IMR-90 (cell line): ENCODE measurements at regions not wholly inside any gene's neighbourhood (a gene's known extent, or its start where the extent isn't known, plus 50 kb on each side); places are given as distances from the start of the nearest gene placed in this dataset.

ENCODE experiments used
- ATAC-seq: fragments of 200-7000 bp; cut with Tn5 transposase; 2 replicates; pipeline ENCODE4 v1.9.1; 2020; ENCODE audit warnings: low read depth, mild to moderate bottlenecking, moderate library complexity
- BruUV-seq: library from RNA; stranded (reverse); fragments of 400-500 nt; replicated peaks from 2 replicates; lab custom pipeline; 2021; lab: Mats Ljungman, UMichigan
- CTCF ChIA-PET: fragments of 300-600 bp; formaldehyde crosslinking; extraction: SDS; loops from one replicate; lab custom pipeline; 2021; ENCODE audit warnings: antibody characterized with exemption; lab: Yijun Ruan, JAX
- POLR2A ChIA-PET: fragments of 300-600 bp; sonication (Branson Sonifier 250); formaldehyde crosslinking; loops from one replicate; lab custom pipeline; 2022; ENCODE audit warnings: antibody characterized with exemption; ENCODE audit not compliant: unreplicated experiment; lab: Charles Lee
- DNase-seq: peaks from one replicate; pipeline ENCODE4 v3.0.0; 2013
- H2AFZ ChIP-seq: replicated peaks from 2 replicates; pipeline ENCODE3; 2013; ENCODE audit warnings: low read length, mild to moderate bottlenecking; ENCODE audit not compliant: poor library complexity
- H2AK5ac ChIP-seq: 2 replicates; pipeline ENCODE4 v1.6.1; 2013; ENCODE audit warnings: low read depth, low read length, inconsistent platforms
- H2AK9ac ChIP-seq: replicated peaks from 2 replicates; pipeline ENCODE3; 2013; ENCODE audit warnings: mild to moderate bottlenecking, low read depth, low read length, moderate library complexity; ENCODE audit not compliant: poor library complexity
- H2BK120ac ChIP-seq: 2 replicates; pipeline ENCODE4 v1.6.1; 2013; ENCODE audit warnings: low read depth, low read length, inconsistent platforms
- H2BK15ac ChIP-seq: 3 replicates; pipeline ENCODE4 v1.6.1; 2013; ENCODE audit warnings: low read depth, low read length, inconsistent platforms
- H2BK20ac ChIP-seq: 2 replicates; pipeline ENCODE4 v1.6.1; 2013; ENCODE audit warnings: low read depth, mild to moderate bottlenecking, inconsistent platforms, low read length, moderate library complexity
- H2BK5ac ChIP-seq: 2 replicates; pipeline ENCODE4 v1.6.1; 2013; ENCODE audit warnings: mild to moderate bottlenecking, low read depth, low read length, inconsistent platforms; ENCODE audit not compliant: poor library complexity, severe bottlenecking
- H3K14ac ChIP-seq: replicated peaks from 2 replicates; pipeline ENCODE4 v1.6.1; 2013; ENCODE audit warnings: low read depth, low read length, inconsistent platforms
- H3K18ac ChIP-seq: 2 replicates; pipeline ENCODE4 v1.6.1; 2013; ENCODE audit warnings: low read depth, low read length, control low read depth
- H3K23ac ChIP-seq: 2 replicates; pipeline ENCODE4 v1.6.1; 2013; ENCODE audit warnings: low read depth, low read length, inconsistent platforms
- H3K27ac ChIP-seq: 2 replicates; pipeline ENCODE4 v1.5.1; 2013; ENCODE audit warnings: mild to moderate bottlenecking, control low read depth, low read length; ENCODE audit not compliant: insufficient read depth
- H3K27me3 ChIP-seq: 2 replicates; pipeline ENCODE4 v1.6.1; 2013; ENCODE audit warnings: low read length; ENCODE audit not compliant: control insufficient read depth, insufficient read depth
- H3K36me3 ChIP-seq: 2 replicates; pipeline ENCODE4 v1.6.1; 2013; ENCODE audit warnings: low read length, mixed read lengths; ENCODE audit not compliant: control insufficient read depth, insufficient read depth
- H3K4ac ChIP-seq: 2 replicates; pipeline ENCODE4 v1.6.1; 2013; ENCODE audit warnings: low read depth, low read length, inconsistent platforms
- H3K4me1 ChIP-seq: 2 replicates; pipeline ENCODE4 v1.6.1; 2013; ENCODE audit warnings: low read length, mixed read lengths; ENCODE audit not compliant: control insufficient read depth, insufficient read depth
- H3K4me2 ChIP-seq: 2 replicates; pipeline ENCODE4 v1.6.1; 2013; ENCODE audit warnings: low read depth, mild to moderate bottlenecking, control low read depth, low read length, moderate library complexity
- H3K4me3 ChIP-seq: 2 replicates; pipeline ENCODE4 v1.5.1; 2013; ENCODE audit warnings: low read depth, mild to moderate bottlenecking, control low read depth, low read length, moderate library complexity; ENCODE audit not compliant: insufficient read depth
- H3K56ac ChIP-seq: 2 replicates; pipeline ENCODE4 v1.6.1; 2013; ENCODE audit warnings: low read length, inconsistent platforms; ENCODE audit not compliant: insufficient read depth; ENCODE audit errors: extremely low read depth
- H3K79me1 ChIP-seq, 2 experiments: 2 replicates each; pipeline ENCODE4 v1.6.1; 2013; ENCODE audit warnings: low read length in 2 of 2, inconsistent platforms in 1 of 2, low read depth in 1 of 2
- H3K9ac ChIP-seq: 2 replicates; pipeline ENCODE4 v1.6.1; 2013; ENCODE audit warnings: low read depth, low read length, control low read depth
- H3K9me1 ChIP-seq: 2 replicates; pipeline ENCODE4 v1.6.1; 2013; ENCODE audit warnings: low read length, inconsistent platforms; ENCODE audit not compliant: insufficient read depth
- H3K9me3 ChIP-seq: 2 replicates; pipeline ENCODE4 v1.6.1; 2013; ENCODE audit warnings: low read length; ENCODE audit not compliant: control insufficient read depth, insufficient read depth
- H4K20me1 ChIP-seq: 2 replicates; pipeline ENCODE4 v1.6.1; 2013; ENCODE audit warnings: low read length, inconsistent platforms; ENCODE audit not compliant: insufficient read depth
- H4K5ac ChIP-seq: 2 replicates; pipeline ENCODE4 v1.6.1; 2013; ENCODE audit warnings: mild to moderate bottlenecking, low read depth, low read length, control low read depth
- H4K8ac ChIP-seq, 2 experiments: 2 replicates each; pipeline ENCODE4 v1.6.1; 2013; ENCODE audit warnings: low read depth in 2 of 2, low read length in 2 of 2, control low read depth in 1 of 2, inconsistent platforms in 1 of 2
- H4K91ac ChIP-seq: 2 replicates; pipeline ENCODE4 v1.6.1; 2013; ENCODE audit warnings: low read depth, low read length, inconsistent platforms; ENCODE audit not compliant: insufficient read depth
- CEBPB ChIP-seq: IDR thresholded peaks from 2 replicates; pipeline ENCODE4 v1.6.1; 2012; ENCODE audit warnings: low read depth, low read length, improper control_type of control experiment
- CHD1 ChIP-seq: IDR thresholded peaks from 2 replicates; pipeline ENCODE4 v1.6.1; 2012; ENCODE audit warnings: low read depth, low read length, improper control_type of control experiment
- FOS ChIP-seq: fragments of 150-350 bp; IDR thresholded peaks from 2 replicates; pipeline ENCODE4 v1.6.1; 2016; ENCODE audit warnings: low read depth, low read length
- MAFK ChIP-seq: IDR thresholded peaks from 2 replicates; pipeline ENCODE4 v1.6.1; 2012; ENCODE audit warnings: low read depth, low read length, improper control_type of control experiment
- MXI1 ChIP-seq: IDR thresholded peaks from 2 replicates; pipeline ENCODE4 v1.6.1; 2012; ENCODE audit warnings: low read depth, mild to moderate bottlenecking, low read length, moderate library complexity, borderline replicate concordance
- NFE2L2 ChIP-seq: fragments of 150-350 bp; IDR thresholded peaks from 2 replicates; pipeline ENCODE4 v1.6.1; 2016; ENCODE audit warnings: low read depth, mild to moderate bottlenecking, low read length
- POLR2A ChIP-seq: IDR thresholded peaks from 2 replicates; pipeline ENCODE4 v1.6.1; 2012; ENCODE audit warnings: mild to moderate bottlenecking, low read depth, low read length
- RAD21 ChIP-seq: IDR thresholded peaks from 2 replicates; pipeline ENCODE4 v1.6.1; 2012; ENCODE audit warnings: low read length, improper control_type of control experiment
- RCOR1 ChIP-seq: IDR thresholded peaks from 2 replicates; pipeline ENCODE4 v1.6.1; 2012; ENCODE audit warnings: mild to moderate bottlenecking, low read length, improper control_type of control experiment; ENCODE audit not compliant: insufficient replicate concordance
- RFX5 ChIP-seq: IDR thresholded peaks from 2 replicates; pipeline ENCODE4 v1.8.0; 2012; ENCODE audit warnings: low read depth, mild to moderate bottlenecking, low read length, moderate library complexity
- SMC3 ChIP-seq: fragments of 150-350 bp; IDR thresholded peaks from 2 replicates; pipeline ENCODE4 v1.6.1; 2016; ENCODE audit warnings: low read depth, mild to moderate bottlenecking, antibody characterized with exemption, low read length, moderate library complexity
- WGBS, 2 experiments: methylation state at CpG; one replicate each; pipeline versions ENCODE4 v1.1.5 to v1.1.7; 2013; ENCODE audit warnings: missing lambda C conversion rate in 2 of 2; ENCODE audit not compliant: insufficient read length in 1 of 2; ENCODE audit errors: extremely low coverage in 2 of 2; 5-methylcytosine and 5-hydroxymethylcytosine counted together
- dilution Hi-C: fragments of 300-500 bp; cut with HindIII; formaldehyde crosslinking; loops from one replicate; pipeline ENCODE4 v1.14.3; 2018; ENCODE audit warnings: low sequenced_read_pairs; ENCODE audit not compliant: unreplicated experiment
- in situ Hi-C: fragments of 300-500 bp; cut with MboI; formaldehyde crosslinking; loops from 3 replicates; pipeline ENCODE4 v1.14.3; 2019; ENCODE audit warnings: low sequenced_read_pairs, inconsistent platforms, mixed read lengths
- intact Hi-C: fragments of 100-400 bp; cut with micrococcal nuclease; formaldehyde crosslinking; loops from 2 replicates; pipeline ENCODE4 v1.10.0; 2022
- TF ChIP-seq, protein P1 (sequence below): conservative IDR thresholded peaks from 2 replicates; pipeline ENCODE4 v1.5.1; 2012; ENCODE audit warnings: mild to moderate bottlenecking, low read depth, low read length, improper control_type of control experiment
- TF ChIP-seq, protein P2 (sequence below): fragments of 150-350 bp; IDR thresholded peaks from 2 replicates; pipeline ENCODE4 v1.6.1; 2016; ENCODE audit warnings: low read depth, mild to moderate bottlenecking, low read length, moderate library complexity, borderline replicate concordance
- TF ChIP-seq, protein P3 (sequence below): fragments of 150-350 bp; IDR thresholded peaks from 2 replicates; pipeline ENCODE4 v1.6.1; 2017; ENCODE audit warnings: mild to moderate bottlenecking, antibody characterized with exemption, low read length, low read depth

DNA sequence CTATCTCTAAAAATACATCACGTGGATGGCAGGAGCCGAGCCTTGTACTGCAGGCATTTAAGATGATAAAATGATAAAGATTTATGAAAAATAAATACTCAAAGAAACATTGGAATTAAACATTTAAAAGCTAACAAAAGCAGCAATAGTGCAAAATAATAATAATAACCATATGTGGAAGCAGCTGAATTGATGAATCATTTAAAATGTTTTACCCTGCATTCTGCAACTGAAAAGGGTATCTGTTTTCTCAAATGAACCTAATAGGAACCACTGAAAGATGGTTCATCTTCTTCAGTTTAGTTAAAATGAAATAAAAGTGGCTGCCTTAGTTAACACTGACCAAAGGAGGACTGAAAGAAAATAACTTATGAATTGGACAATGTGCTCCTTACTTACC, 436.1 kb downstream of the TUSC7 start:
- Histone ChIP-seq H2BK120ac (no peak overlapping the region), H3K4me1 (peaks cover 2% of the 10 kb centered on the region; the same call in 1 of the 2 replicates), H3K4me3 (no peak overlapping the region), H3K27ac (no peak overlapping the region), H4K91ac (no peak overlapping the region), H3K18ac (no peak overlapping the region), H3K14ac (no peak overlapping the region), H2AK9ac (no peak overlapping the region), H3K9ac (no peak overlapping the region), H4K8ac (no peak overlapping the region), H2AFZ (no peak overlapping the region), H3K56ac (no peak overlapping the region), H4K5ac (no peak overlapping the region), H3K4me2 (no peak overlapping the region), H2AK5ac (no peak overlapping the region), H2BK20ac (no peak overlapping the region), H2BK15ac (no peak overlapping the region), H3K27me3 (no peaks in the 10 kb centered on the region), H3K9me3 (no peaks in the 10 kb centered on the region), H3K4ac (no peak overlapping the region), H3K9me1 (no peaks in the 10 kb centered on the region), H3K36me3 (no peaks in the 10 kb centered on the region), H3K79me1 (no peaks in the 10 kb centered on the region), H3K23ac (no peak overlapping the region), H2BK5ac (no peak overlapping the region), H4K20me1 (no peaks in the 10 kb centered on the region)
- ChIA-PET CTCF (no interaction called here), POLR2A (no interaction called here)
- DNase-seq (no peak), ATAC-seq (no peak)
- no CpG with 5 or more reads among the region's 2 CpGs for WGBS, 2 experiments
- BruUV-seq: no TSS peak
- in situ Hi-C loops: no loop called here
- dilution Hi-C loops: no loop called here
- TF ChIP-seq, protein P1, sequence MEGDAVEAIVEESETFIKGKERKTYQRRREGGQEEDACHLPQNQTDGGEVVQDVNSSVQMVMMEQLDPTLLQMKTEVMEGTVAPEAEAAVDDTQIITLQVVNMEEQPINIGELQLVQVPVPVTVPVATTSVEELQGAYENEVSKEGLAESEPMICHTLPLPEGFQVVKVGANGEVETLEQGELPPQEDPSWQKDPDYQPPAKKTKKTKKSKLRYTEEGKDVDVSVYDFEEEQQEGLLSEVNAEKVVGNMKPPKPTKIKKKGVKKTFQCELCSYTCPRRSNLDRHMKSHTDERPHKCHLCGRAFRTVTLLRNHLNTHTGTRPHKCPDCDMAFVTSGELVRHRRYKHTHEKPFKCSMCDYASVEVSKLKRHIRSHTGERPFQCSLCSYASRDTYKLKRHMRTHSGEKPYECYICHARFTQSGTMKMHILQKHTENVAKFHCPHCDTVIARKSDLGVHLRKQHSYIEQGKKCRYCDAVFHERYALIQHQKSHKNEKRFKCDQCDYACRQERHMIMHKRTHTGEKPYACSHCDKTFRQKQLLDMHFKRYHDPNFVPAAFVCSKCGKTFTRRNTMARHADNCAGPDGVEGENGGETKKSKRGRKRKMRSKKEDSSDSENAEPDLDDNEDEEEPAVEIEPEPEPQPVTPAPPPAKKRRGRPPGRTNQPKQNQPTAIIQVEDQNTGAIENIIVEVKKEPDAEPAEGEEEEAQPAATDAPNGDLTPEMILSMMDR: no peak
- TF ChIP-seq POLR2A (no peak), MXI1 (no peak), RCOR1 (no peak), RAD21 (no peak), FOS (no peak), CHD1 (no peak), SMC3 (no peak), NFE2L2 (no peak), MAFK (no peak), CEBPB (no peak), RFX5 (no peak)
- TF ChIP-seq, protein P2, sequence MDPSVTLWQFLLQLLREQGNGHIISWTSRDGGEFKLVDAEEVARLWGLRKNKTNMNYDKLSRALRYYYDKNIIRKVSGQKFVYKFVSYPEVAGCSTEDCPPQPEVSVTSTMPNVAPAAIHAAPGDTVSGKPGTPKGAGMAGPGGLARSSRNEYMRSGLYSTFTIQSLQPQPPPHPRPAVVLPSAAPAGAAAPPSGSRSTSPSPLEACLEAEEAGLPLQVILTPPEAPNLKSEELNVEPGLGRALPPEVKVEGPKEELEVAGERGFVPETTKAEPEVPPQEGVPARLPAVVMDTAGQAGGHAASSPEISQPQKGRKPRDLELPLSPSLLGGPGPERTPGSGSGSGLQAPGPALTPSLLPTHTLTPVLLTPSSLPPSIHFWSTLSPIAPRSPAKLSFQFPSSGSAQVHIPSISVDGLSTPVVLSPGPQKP: no peak
- TF ChIP-seq, protein P3, sequence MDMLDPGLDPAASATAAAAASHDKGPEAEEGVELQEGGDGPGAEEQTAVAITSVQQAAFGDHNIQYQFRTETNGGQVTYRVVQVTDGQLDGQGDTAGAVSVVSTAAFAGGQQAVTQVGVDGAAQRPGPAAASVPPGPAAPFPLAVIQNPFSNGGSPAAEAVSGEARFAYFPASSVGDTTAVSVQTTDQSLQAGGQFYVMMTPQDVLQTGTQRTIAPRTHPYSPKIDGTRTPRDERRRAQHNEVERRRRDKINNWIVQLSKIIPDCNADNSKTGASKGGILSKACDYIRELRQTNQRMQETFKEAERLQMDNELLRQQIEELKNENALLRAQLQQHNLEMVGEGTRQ: no peak
- intact Hi-C loops: no loop called here
